Activated T-cell treated with anti-CD3 and anti-CD28 coated beads, Interleukin-2, amount 50 U/mL, for 24 hours (primary cell): ENCODE measurements at regions not wholly inside any gene's neighbourhood (a gene's known extent, or its start where the extent isn't known, plus 50 kb on each side); places are given as distances from the start of the nearest gene placed in this dataset.

ENCODE experiments used
- DNase-seq: peaks from one replicate; pipeline ENCODE4 v3.0.0-alpha.2; 2020
- H3K27ac Mint-ChIP-seq: 2 replicates; pipeline ENCODE4 v1.8.0; 2020; ENCODE audit warnings: mild to moderate bottlenecking, mixed read lengths
- H3K27me3 Mint-ChIP-seq: 2 replicates; pipeline ENCODE4 v1.8.0; 2020; ENCODE audit warnings: mixed read lengths
- H3K36me3 Mint-ChIP-seq: 2 replicates; pipeline ENCODE4 v1.8.0; 2020; ENCODE audit warnings: low read depth, mixed read lengths
- H3K4me1 Mint-ChIP-seq: 2 replicates; pipeline ENCODE4 v1.8.0; 2020; ENCODE audit warnings: low read depth, mixed read lengths
- H3K4me3 Mint-ChIP-seq: 2 replicates; pipeline ENCODE4 v1.8.0; 2020; ENCODE audit warnings: mild to moderate bottlenecking, moderate library complexity, mixed read lengths
- H3K9me3 Mint-ChIP-seq: 2 replicates; pipeline ENCODE4 v1.8.0; 2020; ENCODE audit warnings: mixed read lengths

GRCh38 chr7:140230861-140231770 lies 54.3 kb upstream of the KDM7A start:
- peak overlapping the region; percentile 81 for H3K4me3 Mint-ChIP-seq
- peak overlapping the region; percentile 94 for H3K27ac Mint-ChIP-seq
- DNase-seq = peak; percentile 77
- H3K36me3 Mint-ChIP-seq = no peaks in the 10 kb centered on the region
- H3K27me3 Mint-ChIP-seq = no peaks in the 10 kb centered on the region
- H3K4me1 Mint-ChIP-seq = peaks cover 42% of the 10 kb centered on the region
- H3K9me3 Mint-ChIP-seq = no peaks in the 10 kb centered on the region

GRCh38 chr7:140230516-140230860 lies 53.7 kb upstream of the KDM7A start:
- no peaks in the 10 kb centered on the region for H3K36me3 Mint-ChIP-seq
- peak; percentile 87 for DNase-seq
- H3K4me1 Mint-ChIP-seq = peaks cover 48% of the 10 kb centered on the region
- H3K4me3 Mint-ChIP-seq = peak overlapping the region; percentile 81
- H3K27me3 Mint-ChIP-seq = no peaks in the 10 kb centered on the region
- H3K9me3 Mint-ChIP-seq = no peaks in the 10 kb centered on the region
- H3K27ac Mint-ChIP-seq = peak overlapping the region; percentile 98

- H3K4me3 Mint-ChIP-seq = peak overlapping the region; percentile 79
- H3K27ac Mint-ChIP-seq = peak overlapping the region; percentile 98
- H3K36me3 Mint-ChIP-seq = no peaks in the 10 kb centered on the region
- H3K9me3 Mint-ChIP-seq = no peaks in the 10 kb centered on the region
- no peaks in the 10 kb centered on the region for H3K27me3 Mint-ChIP-seq
- peak; percentile 80 for DNase-seq
- H3K4me1 Mint-ChIP-seq = peaks cover 52% of the 10 kb centered on the region
These were observed 53.1 kb upstream of the KDM7A start for GRCh38 chr7:140229591-140230515.

- Mint-ChIP-seq H3K4me3 (peak overlapping the region; percentile 79), H3K4me1 (peaks cover 57% of the 10 kb centered on the region), H3K27me3 (no peaks in the 10 kb centered on the region), H3K9me3 (no peaks in the 10 kb centered on the region), H3K27ac (peak overlapping the region; percentile 98), H3K36me3 (no peaks in the 10 kb centered on the region)
- DNase-seq = no peak
These were observed 52.3 kb upstream of the KDM7A start for GRCh38 chr7:140229101-140229525.
